Neural cell (in vitro differentiated cells): ENCODE measurements at regions not wholly inside any gene's neighbourhood (a gene's known extent, or its start where the extent isn't known, plus 50 kb on each side); places are given as distances from the start of the nearest gene placed in this dataset.

Experiments used
- H2AFZ ChIP-seq: fragments of 200-600, 300-800 bp; sonication (generic), shearing (Covaris generic); 2 replicates; pipeline ENCODE4 v1.6.0; 2014; ENCODE audit warnings: low read depth, mild to moderate bottlenecking, antibody characterized with exemption, low read length, moderate library complexity
- H3F3A ChIP-seq: fragments of 200-600 bp; shearing (Covaris generic); 2 replicates; pipeline ENCODE4 v1.6.1; 2016; ENCODE audit warnings: mild to moderate bottlenecking, moderate library complexity, mixed read lengths, antibody characterized with exemption, low read length; ENCODE audit not compliant: insufficient read depth, poor library complexity, severe bottlenecking
- H3K27ac ChIP-seq: fragments of 200-600, 300-800 bp; sonication (generic), shearing (Covaris generic); 2 replicates; pipeline ENCODE4 v1.5.1; 2014; ENCODE audit warnings: mild to moderate bottlenecking, low read length, moderate library complexity
- H3K27me3 ChIP-seq: fragments of 300-800, 200-600 bp; sonication (generic), shearing (Covaris generic); 2 replicates; pipeline ENCODE4 v1.6.0; 2014; ENCODE audit warnings: mild to moderate bottlenecking, low read depth, low read length, moderate library complexity; ENCODE audit not compliant: insufficient read depth
- H3K36me3 ChIP-seq: fragments of 300-800, 200-600 bp; sonication (generic), shearing (Covaris generic); 2 replicates; pipeline ENCODE4 v1.5.1; 2014; ENCODE audit warnings: mild to moderate bottlenecking, antibody characterized with exemption, low read length, moderate library complexity; ENCODE audit not compliant: insufficient read depth
- H3K4me2 ChIP-seq: fragments of 300-800, 200-600 bp; sonication (generic), shearing (Covaris generic); 2 replicates; pipeline ENCODE4 v1.6.0; 2014; ENCODE audit warnings: mild to moderate bottlenecking, low read length
- H3K4me3 ChIP-seq: fragments of 300-800, 200-600 bp; sonication (generic), shearing (Covaris generic); 2 replicates; pipeline ENCODE4 v1.5.1; 2014; ENCODE audit warnings: mild to moderate bottlenecking, low read length, moderate library complexity
- H3K79me2 ChIP-seq: fragments of 200-600 bp; shearing (Covaris generic); replicated peaks from 2 replicates; pipeline ENCODE4 v1.6.0; 2014; ENCODE audit warnings: mild to moderate bottlenecking, low read length, moderate library complexity; ENCODE audit not compliant: insufficient read depth
- H3K9ac ChIP-seq: fragments of 300-800, 200-600 bp; sonication (generic), shearing (Covaris generic); 2 replicates; pipeline ENCODE4 v1.6.1; 2016; ENCODE audit warnings: mild to moderate bottlenecking, low read length, mixed read lengths
- H3K9me2 ChIP-seq: fragments of 200-600 bp; shearing (Covaris generic); 2 replicates; pipeline ENCODE4 v1.6.1; 2016; ENCODE audit warnings: mild to moderate bottlenecking, low read length, mixed read lengths; ENCODE audit not compliant: insufficient read depth
- H3K9me3 ChIP-seq: fragments of 200-600, 300-800 bp; sonication (generic), shearing (Covaris generic); 2 replicates; pipeline ENCODE4 v1.6.1; 2016; ENCODE audit warnings: mild to moderate bottlenecking, mixed run types, low read length, moderate library complexity, mixed read lengths
- H4K20me1 ChIP-seq: fragments of 200-600 bp; shearing (Covaris generic); 2 replicates; pipeline ENCODE4 v1.6.1; 2016; ENCODE audit warnings: mild to moderate bottlenecking, mixed run types; ENCODE audit not compliant: insufficient read depth
- EP300 ChIP-seq: fragments of 450-650 bp; conservative IDR thresholded peaks from 2 replicates; pipeline ENCODE4 v1.6.1; 2014; ENCODE audit warnings: antibody characterized with exemption, mild to moderate bottlenecking, moderate library complexity; ENCODE audit not compliant: poor library complexity, severe bottlenecking
- EZH2 ChIP-seq: fragments of 200-600, 300-800 bp; shearing (Covaris generic), sonication (generic); IDR thresholded peaks from 2 replicates; pipeline ENCODE4 v1.6.1; 2014; ENCODE audit warnings: antibody characterized with exemption, low read length, borderline replicate concordance, mild to moderate bottlenecking; ENCODE audit not compliant: insufficient read depth, poor library complexity, severe bottlenecking
- MXI1 ChIP-seq: fragments of 450-650 bp; conservative IDR thresholded peaks from 2 replicates; pipeline ENCODE4 v1.6.1; 2014; ENCODE audit warnings: antibody characterized with exemption, mild to moderate bottlenecking; ENCODE audit not compliant: poor library complexity, severe bottlenecking
- POLR2AphosphoS5 ChIP-seq: IDR thresholded peaks from 2 replicates; pipeline ENCODE4 v1.6.1; 2012
- RAD21 ChIP-seq: fragments of 450-650 bp; conservative IDR thresholded peaks from 2 replicates; pipeline ENCODE4 v1.6.1; 2014; ENCODE audit warnings: antibody characterized with exemption, mild to moderate bottlenecking, moderate library complexity
- REST ChIP-seq: IDR thresholded peaks from 2 replicates; pipeline ENCODE4 v1.6.1; 2012; ENCODE audit warnings: borderline replicate concordance
- SMC3 ChIP-seq: fragments of 450-650 bp; conservative IDR thresholded peaks from 2 replicates; pipeline ENCODE4 v1.6.1; 2014; ENCODE audit warnings: antibody characterized with exemption, mild to moderate bottlenecking, moderate library complexity; ENCODE audit not compliant: poor library complexity
- TAF1 ChIP-seq: IDR thresholded peaks from 2 replicates; pipeline ENCODE4 v1.6.1; 2012; ENCODE audit warnings: low read depth
- TF ChIP-seq, protein P1 (sequence below): fragments of 450-650 bp; IDR thresholded peaks from 2 replicates; pipeline ENCODE4 v1.5.1; 2014; ENCODE audit warnings: antibody characterized with exemption, mild to moderate bottlenecking, moderate library complexity; ENCODE audit not compliant: poor library complexity, severe bottlenecking

- Histone ChIP-seq H4K20me1 (no peaks in the 10 kb centered on the region), H3K27me3 (no peaks in the 10 kb centered on the region), H3K4me3 (no peak overlapping the region), H3K9ac (no peak overlapping the region), H3K27ac (no peak overlapping the region), H3F3A (no peaks in the 10 kb centered on the region), H3K36me3 (no peaks in the 10 kb centered on the region), H2AFZ (no peak overlapping the region), H3K4me2 (no peak overlapping the region), H3K9me3 (no peaks in the 10 kb centered on the region), H3K79me2 (no peaks in the 10 kb centered on the region), H3K9me2 (no peaks in the 10 kb centered on the region)
- TF ChIP-seq RAD21 (no peak), TAF1 (no peak), MXI1 (no peak), EZH2 (no peak), SMC3 (no peak), REST (no peak), POLR2AphosphoS5 (no peak)
Observed at GRCh38 chr3:18862077-18862476, 286.2 kb upstream of the KCNH8 start.

DNA sequence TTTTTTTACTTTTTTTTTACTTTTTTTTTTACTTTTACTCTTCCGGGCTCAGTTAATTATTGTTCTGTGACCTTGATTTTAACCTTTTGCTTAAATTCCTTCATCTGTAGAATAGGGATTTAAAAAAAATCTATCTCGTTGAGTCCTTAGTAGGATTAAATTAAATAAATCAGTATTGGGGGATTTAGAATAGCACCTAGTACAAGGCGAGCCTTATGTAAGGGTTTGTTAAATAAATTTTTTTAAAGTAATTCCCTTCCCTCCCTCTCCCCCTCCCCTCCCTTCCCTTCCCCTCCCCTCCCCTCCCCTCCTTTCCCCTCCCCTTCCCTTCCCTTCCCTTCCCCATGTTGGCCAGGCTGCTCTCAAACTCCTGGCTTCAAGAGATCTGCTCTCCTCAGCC lies 287.2 kb upstream of the KCNH8 start:
- H3K27ac ChIP-seq = no peak overlapping the region
- no peaks in the 10 kb centered on the region for H3K9me3 ChIP-seq
- H3K4me3 ChIP-seq = no peak overlapping the region
- no peak overlapping the region for H3K4me2 ChIP-seq
- no peaks in the 10 kb centered on the region for H3F3A ChIP-seq
- no peaks in the 10 kb centered on the region for H3K9me2 ChIP-seq
- TF ChIP-seq SMC3 (no peak), MXI1 (no peak), EZH2 (no peak), RAD21 (no peak), REST (no peak), EP300 (no peak), POLR2AphosphoS5 (no peak), TAF1 (no peak)
- TF ChIP-seq, protein P1, sequence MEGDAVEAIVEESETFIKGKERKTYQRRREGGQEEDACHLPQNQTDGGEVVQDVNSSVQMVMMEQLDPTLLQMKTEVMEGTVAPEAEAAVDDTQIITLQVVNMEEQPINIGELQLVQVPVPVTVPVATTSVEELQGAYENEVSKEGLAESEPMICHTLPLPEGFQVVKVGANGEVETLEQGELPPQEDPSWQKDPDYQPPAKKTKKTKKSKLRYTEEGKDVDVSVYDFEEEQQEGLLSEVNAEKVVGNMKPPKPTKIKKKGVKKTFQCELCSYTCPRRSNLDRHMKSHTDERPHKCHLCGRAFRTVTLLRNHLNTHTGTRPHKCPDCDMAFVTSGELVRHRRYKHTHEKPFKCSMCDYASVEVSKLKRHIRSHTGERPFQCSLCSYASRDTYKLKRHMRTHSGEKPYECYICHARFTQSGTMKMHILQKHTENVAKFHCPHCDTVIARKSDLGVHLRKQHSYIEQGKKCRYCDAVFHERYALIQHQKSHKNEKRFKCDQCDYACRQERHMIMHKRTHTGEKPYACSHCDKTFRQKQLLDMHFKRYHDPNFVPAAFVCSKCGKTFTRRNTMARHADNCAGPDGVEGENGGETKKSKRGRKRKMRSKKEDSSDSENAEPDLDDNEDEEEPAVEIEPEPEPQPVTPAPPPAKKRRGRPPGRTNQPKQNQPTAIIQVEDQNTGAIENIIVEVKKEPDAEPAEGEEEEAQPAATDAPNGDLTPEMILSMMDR = no peak
- H4K20me1 ChIP-seq = no peaks in the 10 kb centered on the region
- H3K27me3 ChIP-seq = no peaks in the 10 kb centered on the region
- H3K36me3 ChIP-seq = no peaks in the 10 kb centered on the region
- no peak overlapping the region for H3K9ac ChIP-seq
- no peak overlapping the region for H2AFZ ChIP-seq
- no peaks in the 10 kb centered on the region for H3K79me2 ChIP-seq
